Stimulated activated CD8-positive, alpha-beta memory T cell treated with anti-CD3 and anti-CD28 coated beads, Interleukin-7, amount 100 ng/mL, for 48 hours (primary cell): ENCODE measurements at regions not wholly inside any gene's neighbourhood (a gene's known extent, or its start where the extent isn't known, plus 50 kb on each side); places are given as distances from the start of the nearest gene placed in this dataset.
"Not testable (repeated sequence)": the region's sequence is repeated elsewhere in the genome, so short reads cannot be mapped to it uniquely, and the experiment has no call there.

Source experiments
- DNase-seq, 2 donors: peaks; one replicate each; pipeline ENCODE4 v3.0.0-alpha.2; 2020; ENCODE audit warnings: low read depth in 1 of 2; ENCODE audit errors: extremely low read depth in 1 of 2

GRCh38 chr1:222865718-222866117 is 50.9 kb downstream of the DISP1 start:
- DNase-seq, result no peak

GRCh38 chr1:222867316-222867715 is 52.5 kb downstream of the DISP1 start:
- DNase-seq, result no peak

- no peak for DNase-seq
These were observed 61.3 kb downstream of the DISP1 start for GRCh38 chr1:222876182-222876581.

- no peak for DNase-seq
These were observed 63.0 kb downstream of the DISP1 start for GRCh38 chr1:222877854-222878253.

GRCh38 chr1:222880587-222880986 is 65.7 kb downstream of the DISP1 start:
- peak in 1 of 2 donors; percentile 5 for DNase-seq

GRCh38 chr1:222886194-222886854 is 71.5 kb downstream of the DISP1 start:
- DNase-seq, result no peak

- no peak for DNase-seq
These were observed 72.1 kb downstream of the DISP1 start for GRCh38 chr1:222886878-222887351.

- no peak for DNase-seq
These were observed 74.6 kb downstream of the DISP1 start for GRCh38 chr1:222889440-222889839.

GRCh38 chr1:222890716-222891115 is 75.9 kb downstream of the DISP1 start:
- DNase-seq, result no peak

- no peak for DNase-seq
These were observed 76.7 kb downstream of the DISP1 start for GRCh38 chr1:222891578-222891977.

- DNase-seq, result no peak
These were observed 77.4 kb downstream of the DISP1 start for GRCh38 chr1:222892137-222892769.

- no peak for DNase-seq
These were observed 78.4 kb downstream of the DISP1 start for GRCh38 chr1:222893255-222893654.

- no peak for DNase-seq
These were observed 79.5 kb downstream of the DISP1 start for GRCh38 chr1:222894331-222894730.

- DNase-seq, result no peak
These were observed 82.0 kb downstream of the DISP1 start for GRCh38 chr1:222896630-222897526.

- DNase-seq, result no peak
These were observed 82.8 kb downstream of the DISP1 start for GRCh38 chr1:222897527-222898190.

GRCh38 chr1:222898191-222898527 is 83.3 kb downstream of the DISP1 start:
- no peak for DNase-seq

- no peak for DNase-seq
These were observed 84.6 kb downstream of the DISP1 start for GRCh38 chr1:222899471-222899870.

- no peak for DNase-seq
These were observed 89.6 kb downstream of the DISP1 start for GRCh38 chr1:222904451-222904850.

GRCh38 chr1:222905151-222905550 is 90.3 kb downstream of the DISP1 start:
- DNase-seq, result no peak

- not testable (repeated sequence) for DNase-seq
These were observed 91.5 kb downstream of the DISP1 start for GRCh38 chr1:222906271-222906739.

GRCh38 chr1:222909586-222909985 is 94.7 kb downstream of the DISP1 start:
- no peak for DNase-seq
